ENCODE measurements at regions not wholly inside any gene's neighbourhood (a gene's known extent, or its start where the extent isn't known, plus 50 kb on each side); places are given as distances from the start of the nearest gene placed in this dataset.
"Not testable (repeated sequence)": the region's sequence is repeated elsewhere in the genome, so short reads cannot be mapped to it uniquely, and the experiment has no call there.

DNA sequence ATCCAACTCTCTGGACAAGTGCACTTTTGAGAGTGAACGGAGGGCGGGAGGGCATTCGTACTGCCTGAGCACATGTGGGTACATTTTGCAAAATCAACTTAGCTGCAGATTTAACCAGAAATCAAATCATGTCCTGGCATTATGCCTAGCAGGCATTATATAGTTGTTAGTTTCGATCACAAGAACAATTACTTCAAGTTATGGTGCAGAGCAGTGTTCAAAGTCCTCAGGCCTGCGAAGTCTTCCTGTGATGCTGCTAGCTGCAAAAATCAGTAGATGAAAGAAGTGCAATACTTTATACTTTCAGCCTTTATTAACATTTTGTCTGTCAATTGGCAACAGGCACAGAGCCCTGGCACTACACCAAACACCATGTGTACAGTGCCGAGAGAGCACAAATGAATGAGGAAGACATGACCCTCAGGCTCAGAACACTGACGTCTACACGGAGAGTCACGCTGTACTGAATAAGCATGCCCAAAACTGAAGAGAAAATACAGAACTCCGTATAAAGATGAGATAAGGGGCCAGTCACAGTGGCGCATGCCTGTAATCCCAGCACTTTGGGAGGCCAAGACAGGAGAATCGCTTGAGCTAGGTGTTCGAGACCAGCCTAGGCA, 92.1 kb upstream of the CREB1 start:
- in situ Hi-C loops (cut with MboI; ENCODE audit: low sequenced_read_pairs): no loop called here

DNA sequence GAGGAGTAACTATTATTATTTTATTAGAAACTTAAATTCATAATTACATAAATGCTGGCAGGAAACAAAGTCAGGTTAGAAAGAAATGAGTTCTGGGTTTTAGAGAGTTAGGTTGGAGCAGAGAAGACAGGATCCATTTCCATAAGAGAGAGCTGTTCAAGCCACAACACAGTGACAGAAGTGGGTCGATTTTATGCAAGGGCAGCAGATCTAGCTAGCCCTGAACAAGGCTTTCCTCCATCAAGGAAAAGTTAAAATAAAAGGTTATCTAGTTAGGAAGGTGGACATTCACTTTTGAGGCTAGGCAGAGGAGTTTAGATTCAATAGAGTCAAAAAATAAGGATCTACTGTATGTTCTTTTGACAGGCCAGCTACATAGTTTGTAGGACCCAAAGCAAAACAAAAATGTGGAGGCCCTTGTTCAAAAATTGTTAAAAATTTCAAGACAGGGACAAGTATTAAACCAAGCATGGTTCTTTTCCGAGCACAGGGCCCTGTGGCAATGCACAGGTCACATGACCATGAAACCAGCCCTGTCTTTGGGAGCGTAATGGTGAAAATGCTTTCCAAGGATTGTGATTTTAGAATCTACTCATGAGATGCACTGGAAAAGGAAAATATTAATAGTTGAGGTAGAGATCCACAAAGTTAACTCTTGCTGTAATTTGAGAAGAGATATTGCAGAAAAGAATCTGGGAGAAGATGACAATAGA, 91.2 kb upstream of the CREB1 start:
- in situ Hi-C loops (cut with MboI; ENCODE audit: low sequenced_read_pairs): no loop called here

DNA sequence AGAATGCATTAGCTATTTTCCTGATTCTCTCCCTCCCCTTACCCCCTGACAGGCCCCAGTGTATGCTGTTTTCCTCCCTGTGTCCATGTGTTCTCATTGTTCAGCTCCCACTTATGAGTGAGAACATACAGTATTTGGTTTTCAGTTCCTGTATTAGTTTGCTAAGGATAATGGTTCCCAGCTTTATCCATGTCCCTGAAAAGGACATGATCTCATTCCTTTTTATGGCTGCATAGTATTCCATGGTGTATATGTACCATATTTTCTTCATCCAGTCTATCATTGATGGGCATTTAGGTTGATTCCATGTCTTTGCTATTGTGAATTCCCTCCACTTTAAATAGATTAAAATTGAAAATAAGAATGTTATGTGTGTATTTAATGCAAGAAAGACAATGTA, 89.9 kb upstream of the CREB1 start:
- in situ Hi-C loops (cut with MboI; ENCODE audit: low sequenced_read_pairs): not testable (repeated sequence)

DNA sequence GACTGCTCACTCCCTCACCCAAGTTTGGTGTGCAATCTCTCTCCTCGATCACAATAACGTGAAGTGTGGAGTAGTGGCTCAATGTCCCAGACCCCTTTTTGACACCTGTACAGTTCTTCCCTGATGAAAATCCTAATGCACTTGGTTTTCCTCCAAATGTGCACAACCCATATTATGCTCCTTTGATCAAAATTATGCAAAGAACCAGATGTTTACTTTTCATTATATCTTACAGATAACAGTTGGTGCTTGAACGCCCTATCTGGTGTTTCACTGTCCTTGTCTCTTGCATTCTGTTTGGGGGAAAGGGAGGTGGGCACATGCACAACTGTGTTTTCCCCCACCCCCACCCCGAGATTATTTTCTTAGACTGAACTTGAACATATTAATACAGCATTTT, 85.0 kb upstream of the CREB1 start:
- in situ Hi-C loops (cut with MboI; ENCODE audit: low sequenced_read_pairs): no loop called here

DNA sequence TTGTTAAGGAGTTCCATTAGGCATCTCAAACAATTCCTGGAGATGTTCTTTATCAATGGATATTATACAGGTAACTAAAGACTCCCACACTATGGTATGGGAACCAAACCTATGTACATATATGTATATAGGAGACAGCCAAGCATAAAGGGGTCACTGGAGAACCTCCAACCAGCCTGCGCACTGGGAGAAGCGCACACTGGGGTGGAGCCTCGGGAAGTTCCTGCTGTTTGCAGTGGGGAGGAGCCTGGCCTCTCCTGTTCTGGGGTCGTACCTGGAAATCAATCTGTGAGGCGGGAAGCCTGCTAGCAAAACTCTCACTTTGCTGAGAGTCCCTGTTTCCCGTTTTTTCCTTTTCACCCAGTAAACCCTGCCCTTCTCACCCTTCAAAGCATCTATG, 83.1 kb upstream of the CREB1 start:
- in situ Hi-C loops (cut with MboI; ENCODE audit: low sequenced_read_pairs): no loop called here

DNA sequence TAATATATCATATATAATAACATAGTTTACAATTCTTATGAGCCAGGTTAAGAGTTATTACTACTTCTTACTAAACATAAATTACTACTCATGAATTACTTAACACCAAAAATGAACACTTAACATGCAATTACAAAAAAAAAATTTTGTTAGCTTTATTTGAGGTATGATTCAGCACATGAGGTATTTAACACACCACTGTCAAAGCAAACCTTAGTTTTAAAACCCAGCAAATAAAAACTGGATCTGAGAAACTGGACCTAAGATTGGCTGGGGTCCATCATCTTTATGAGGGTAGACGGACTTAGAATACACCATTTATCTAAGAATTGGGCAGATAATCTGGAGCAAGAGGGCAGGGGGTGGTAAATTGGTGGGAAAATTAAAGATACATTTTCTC, 81.8 kb upstream of the CREB1 start:
- in situ Hi-C loops (cut with MboI; ENCODE audit: low sequenced_read_pairs): no loop called here

DNA sequence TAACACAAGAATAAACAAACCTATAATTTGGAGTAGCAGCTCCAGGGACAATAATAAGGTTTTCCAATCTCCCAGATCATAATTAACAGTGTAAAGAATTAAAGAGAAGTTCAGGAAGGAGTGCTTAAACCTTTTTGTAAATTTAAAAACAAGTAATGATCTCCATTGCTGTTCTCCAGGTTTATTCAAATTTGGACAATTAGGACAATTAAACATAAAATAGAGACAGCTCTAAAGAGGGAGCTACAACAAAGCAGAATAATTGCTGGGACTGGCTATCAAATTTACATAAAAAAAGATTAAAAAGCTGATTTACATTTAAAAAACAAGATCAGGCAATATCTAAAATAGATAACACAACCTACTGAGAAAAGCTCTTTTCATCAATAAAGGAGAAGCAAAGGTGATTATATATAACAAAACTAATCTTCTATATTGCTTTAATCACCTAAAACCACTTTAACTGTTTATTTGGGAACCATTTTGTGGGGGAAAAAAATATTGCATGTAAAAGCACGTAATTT, 80.1 kb upstream of the CREB1 start:
- in situ Hi-C loops (cut with MboI; ENCODE audit: low sequenced_read_pairs): no loop called here

DNA sequence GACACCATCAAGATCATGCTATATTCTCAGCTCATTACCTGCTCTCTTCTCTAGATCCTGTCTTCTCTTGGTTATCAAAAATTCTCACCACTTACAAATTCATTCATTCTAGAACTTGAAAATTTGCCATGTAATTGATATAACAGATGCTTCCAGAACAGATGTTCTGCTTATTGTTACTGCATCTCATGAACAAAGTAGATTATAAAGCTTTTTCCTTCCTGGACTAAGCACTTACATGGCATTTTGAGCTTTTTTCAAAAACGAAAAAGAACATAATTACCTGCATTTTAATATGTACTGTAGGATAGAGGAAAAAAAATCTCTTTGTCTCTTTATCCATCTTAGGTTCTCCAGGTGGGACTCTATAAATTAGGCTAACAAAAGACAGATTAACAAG, 79.6 kb upstream of the CREB1 start:
- in situ Hi-C loops (cut with MboI; ENCODE audit: low sequenced_read_pairs): no loop called here

DNA sequence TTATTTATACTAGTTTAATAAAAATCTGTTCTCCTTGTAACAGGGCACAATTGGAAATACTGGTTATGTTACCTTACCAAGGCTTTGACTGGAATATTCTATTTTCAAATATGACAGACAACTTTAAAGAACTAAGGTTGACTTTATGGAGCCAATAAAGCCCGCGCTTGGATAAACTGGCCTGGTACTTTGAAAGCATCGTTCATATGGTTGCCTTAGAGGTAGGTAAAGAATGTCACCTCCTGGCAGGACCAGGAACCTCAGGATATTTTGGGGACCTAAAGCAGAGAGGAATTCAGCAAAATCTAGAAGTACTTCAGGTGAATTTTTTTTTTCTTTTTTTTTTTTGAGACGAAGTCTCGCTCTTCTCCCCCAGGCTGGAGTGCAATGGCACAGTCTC, 71.2 kb upstream of the CREB1 start:
- in situ Hi-C loops (cut with MboI; ENCODE audit: low sequenced_read_pairs): no loop called here

DNA sequence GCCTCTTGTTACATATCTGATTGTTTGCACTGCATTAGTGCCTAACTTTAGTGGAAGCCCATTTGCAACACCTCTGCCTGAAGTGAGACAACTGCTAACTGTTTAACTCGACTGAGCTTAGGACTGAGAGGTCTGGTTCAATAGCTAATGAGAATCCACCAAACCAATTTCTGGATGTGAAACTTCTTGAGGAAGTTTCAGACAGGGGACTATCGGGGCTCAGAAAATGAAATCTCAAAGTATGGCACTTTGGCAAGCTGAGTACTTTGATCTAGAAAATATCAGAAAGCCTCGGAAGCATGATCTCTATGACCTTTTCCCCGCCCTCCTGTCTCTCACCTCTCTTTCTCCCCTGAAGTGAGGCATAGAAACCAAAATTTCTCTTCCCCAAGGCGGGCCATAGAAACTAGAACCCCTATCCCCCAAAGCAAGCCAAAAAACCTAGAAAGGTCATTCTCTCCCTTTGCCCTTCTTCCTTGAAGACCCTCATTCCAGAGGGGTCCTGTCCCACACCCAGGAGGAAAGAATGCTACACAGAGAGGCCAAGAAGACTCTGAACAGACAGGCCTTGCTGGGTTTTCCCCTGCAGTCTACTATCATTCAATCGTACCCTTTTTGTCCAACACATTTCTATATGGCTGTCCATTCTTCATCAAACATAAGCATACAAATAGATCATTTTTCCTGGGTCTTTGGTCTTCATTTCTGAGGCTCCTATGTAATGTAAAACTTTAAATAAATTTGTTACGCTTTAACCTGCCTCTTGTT, 69.6 kb upstream of the CREB1 start:
- in situ Hi-C loops (cut with MboI; ENCODE audit: low sequenced_read_pairs): no loop called here

DNA sequence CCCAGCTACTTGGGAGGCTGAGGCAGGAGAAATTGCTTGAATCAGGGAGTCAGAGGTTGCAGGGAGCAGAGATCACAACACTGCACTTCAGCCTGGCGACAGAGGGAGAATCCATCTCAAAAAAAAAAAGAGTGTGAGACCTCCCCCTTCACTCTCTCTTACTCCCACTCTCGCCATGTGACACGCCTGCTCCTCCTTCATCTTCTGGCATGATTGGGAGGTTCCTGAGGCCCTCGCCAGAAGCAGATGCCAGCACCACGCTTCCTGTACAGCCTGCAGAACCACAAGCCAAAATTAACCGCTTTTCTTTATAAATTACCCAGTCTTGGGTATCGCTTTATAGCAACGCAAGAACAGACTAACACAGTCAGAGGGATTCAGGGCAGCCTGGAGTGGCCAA, 66.3 kb upstream of the CREB1 start:
- in situ Hi-C loops (cut with MboI; ENCODE audit: low sequenced_read_pairs): no loop called here

DNA sequence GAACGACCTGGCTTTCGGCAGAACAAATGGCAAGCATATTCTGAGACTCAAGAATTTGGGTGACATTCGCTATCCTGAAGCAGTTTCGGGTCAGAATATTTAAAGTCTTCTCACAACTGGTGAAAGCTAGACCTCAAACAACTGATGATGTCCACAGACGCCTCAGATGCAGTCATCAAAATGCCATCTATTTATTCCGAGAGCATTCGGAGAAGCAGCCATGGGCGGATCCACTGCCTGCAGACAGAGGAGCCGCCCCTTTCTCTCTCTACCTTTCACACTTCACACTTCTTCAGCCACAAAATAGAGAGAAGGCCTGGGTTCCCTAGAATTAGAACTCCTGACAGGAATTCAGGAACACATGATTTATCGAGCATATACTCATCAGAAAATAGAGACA, 65.8 kb upstream of the CREB1 start:
- in situ Hi-C loops (cut with MboI; ENCODE audit: low sequenced_read_pairs): no loop called here

DNA sequence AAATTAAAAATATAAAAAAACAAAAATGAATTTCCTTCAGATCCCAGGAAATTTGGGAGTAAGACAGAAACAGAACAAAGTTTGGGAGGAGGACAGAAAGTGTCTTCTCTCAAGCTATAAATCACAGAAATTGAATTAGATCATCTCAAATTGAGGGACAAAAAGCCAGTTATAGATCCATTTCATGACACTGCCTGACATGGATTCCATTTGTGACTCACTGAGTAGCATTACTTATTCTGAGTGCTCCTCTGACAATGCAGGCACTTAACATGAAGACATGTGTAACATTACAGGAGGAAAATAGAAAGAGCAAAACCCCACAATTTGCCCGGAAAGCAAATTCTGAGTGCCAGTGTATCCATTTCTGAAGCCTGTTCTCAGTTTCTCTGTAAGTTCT, 63.9 kb upstream of the CREB1 start:
- in situ Hi-C loops (cut with MboI; ENCODE audit: low sequenced_read_pairs): no loop called here

DNA sequence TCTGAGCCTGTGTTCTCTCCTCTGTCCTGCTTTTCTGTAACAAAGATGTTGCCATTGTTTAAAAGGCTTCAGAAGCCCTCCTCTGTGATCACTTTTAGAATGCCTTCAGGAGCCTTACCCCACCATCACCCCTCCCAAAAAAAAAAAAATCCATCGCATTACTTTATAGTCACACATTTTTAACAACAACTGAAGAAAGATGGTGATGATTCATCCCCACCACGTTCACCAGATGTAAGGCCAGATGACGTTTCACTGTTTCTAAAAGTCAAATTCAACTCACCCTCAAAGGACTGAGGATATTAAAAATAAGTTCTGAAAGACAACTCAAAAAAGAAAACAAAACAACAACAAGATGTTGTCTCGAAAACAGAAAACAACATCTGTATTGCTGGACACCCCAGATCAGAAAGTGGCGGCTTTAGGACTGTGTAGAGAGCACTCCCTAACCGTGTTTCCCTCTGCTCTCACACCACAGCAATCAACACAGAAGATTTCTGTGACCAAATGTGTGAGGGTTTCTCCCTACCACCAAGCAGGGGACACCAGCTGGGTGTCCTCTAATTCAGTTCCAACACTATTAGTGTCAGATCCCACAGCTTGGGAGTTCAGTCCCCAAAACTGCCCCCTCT, 61.9 kb upstream of the CREB1 start:
- in situ Hi-C loops (cut with MboI; ENCODE audit: low sequenced_read_pairs): no loop called here

DNA sequence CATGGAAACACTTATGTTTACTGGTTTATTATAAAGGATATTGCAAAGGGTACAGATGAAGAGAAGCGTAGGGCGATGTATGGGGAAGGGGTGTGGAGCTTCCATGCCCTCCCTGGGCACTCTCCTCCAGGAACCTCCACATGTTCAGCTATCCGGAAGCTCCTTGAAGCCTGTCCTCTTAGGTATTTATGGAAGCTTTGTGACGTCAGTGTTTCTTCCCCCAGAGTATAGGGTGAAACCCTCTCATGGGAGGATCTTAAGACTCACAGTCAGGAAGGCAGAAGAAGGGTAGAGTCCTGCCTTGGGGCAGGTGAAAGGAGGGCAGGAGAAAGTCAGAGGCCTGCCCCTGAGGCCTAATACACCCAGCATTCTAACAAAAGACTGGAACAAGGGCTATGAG, 61.3 kb upstream of the CREB1 start:
- in situ Hi-C loops (cut with MboI; ENCODE audit: low sequenced_read_pairs): no loop called here

DNA sequence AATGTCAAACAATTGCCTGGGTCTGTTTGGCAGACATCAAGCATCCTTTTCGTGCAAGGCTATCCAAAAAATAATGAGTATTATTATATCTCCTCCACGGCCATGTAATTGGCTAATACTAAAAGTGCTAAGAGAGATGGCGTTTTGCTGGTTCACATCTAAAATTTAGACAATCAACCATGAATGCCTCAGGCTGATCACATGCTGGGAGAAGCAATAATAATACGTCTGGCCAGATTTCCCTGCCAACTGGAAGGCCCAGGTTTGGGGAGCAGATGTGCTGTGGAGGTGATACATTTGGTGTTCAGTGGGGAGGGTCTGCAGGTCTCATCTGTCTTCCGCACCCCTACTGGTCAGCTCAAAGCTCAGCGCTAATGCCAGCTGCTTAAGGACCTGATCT, 60.3 kb upstream of the CREB1 start:
- in situ Hi-C loops (cut with MboI; ENCODE audit: low sequenced_read_pairs): no loop called here

DNA sequence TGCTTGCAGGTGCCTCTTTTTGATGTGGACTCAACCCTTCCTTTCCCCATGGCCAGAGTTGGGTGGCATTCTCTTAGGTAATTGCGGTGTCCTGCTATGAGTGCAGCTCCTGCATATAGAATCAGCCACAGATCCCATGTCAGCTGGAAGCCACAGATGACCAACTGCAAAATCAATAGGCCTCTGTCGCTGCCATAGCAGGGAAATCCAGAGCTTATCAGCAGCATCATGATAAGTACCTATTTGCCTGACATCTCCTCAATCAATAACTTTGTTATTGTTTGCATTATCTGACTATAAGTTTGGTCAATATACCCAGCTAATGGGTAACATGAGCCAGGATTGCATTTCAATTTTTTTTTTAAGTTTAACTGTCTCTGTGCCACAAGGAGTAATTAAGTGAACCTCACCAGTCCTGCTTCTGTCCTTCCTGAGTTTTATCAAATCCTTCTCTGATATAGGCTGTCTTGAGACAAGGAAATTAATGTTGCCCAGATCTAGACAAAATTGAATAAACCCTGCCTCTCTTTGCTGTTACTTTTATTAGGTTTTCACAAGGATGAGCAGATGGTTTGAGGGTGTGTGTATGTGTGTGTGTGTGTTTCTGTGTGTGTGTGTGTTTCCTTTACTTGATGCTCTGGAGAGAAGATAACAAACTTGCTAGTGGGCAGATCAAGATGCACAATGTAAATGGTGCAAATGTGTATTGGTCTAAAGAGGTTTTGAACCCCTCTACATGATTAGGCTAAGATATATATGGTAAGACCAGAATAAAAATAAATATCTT, 59.6 kb upstream of the CREB1 start:
- in situ Hi-C loops (cut with MboI; ENCODE audit: low sequenced_read_pairs): loop anchor here (5.0 to 10.0 kb wide), 3 partner anchors 488 to 775 kb away; no protein-coding TSS in a partner anchor

DNA sequence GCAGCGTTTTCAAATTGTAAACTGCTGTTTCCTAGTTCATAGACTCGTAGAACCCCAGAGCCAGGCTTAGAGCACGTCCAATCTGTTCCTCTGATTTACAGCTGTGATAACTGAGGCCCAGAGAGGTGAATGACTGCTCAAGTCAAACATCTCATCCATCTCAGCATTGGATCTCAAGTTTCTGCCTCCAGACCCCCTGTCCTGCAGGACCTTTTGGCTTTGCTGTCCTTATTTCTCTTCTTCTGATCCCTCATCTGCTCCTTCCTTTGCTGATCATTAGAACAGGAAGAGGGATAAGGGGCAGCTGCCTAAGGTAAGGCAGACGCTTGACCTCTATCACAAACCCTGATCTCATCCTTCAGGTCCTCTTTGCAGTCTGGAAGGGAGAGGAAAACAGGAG, 58.5 kb upstream of the CREB1 start:
- in situ Hi-C loops (cut with MboI; ENCODE audit: low sequenced_read_pairs): loop anchor here (5.0 to 10.0 kb wide), 3 partner anchors 489 to 776 kb away; no protein-coding TSS in a partner anchor

DNA sequence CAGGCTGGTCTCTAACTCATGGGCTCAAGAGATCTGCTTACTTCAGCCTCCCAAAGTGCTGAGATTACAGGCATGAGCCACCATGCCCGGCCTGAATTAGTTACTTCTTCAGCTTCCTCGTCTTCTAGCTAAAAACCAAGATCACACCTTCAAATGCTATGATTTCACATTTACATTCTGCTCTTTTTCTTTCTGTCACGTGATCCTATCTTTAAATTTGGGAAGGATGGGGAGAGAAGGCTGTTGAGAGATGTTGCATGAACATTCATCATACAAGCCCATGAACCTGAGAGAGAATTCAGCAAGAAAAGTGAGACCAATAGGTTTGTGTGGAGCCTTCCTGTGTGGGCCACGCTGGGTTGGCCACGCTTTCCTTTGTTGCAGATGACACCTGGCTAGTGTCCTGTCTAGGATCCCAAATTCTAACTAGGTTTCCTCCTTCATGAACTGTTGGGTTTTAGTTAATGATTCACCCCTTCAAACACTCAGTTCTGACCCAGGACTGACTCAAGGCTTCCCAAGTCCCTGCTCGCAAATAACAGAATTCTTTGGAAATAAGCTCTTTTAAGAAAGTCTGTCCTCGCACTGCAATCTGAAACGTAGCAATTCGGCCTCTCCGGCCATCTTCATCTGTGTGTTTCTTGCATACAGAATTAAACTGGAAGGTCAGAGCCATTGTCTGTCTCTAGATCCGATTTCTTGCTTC, 57.3 kb upstream of the CREB1 start:
- in situ Hi-C loops (cut with MboI; ENCODE audit: low sequenced_read_pairs): loop anchor here (5.0 to 10.0 kb wide), 3 partner anchors 490 to 778 kb away; no protein-coding TSS in a partner anchor
